ENCODE measurements at regions not wholly inside any gene's neighbourhood (a gene's known extent, or its start where the extent isn't known, plus 50 kb on each side); places are given as distances from the start of the nearest gene placed in this dataset.

- Histone ChIP-seq H3K36me3 (ENCODE audit: control insufficient read depth in 1 of 2, insufficient read depth in 2 of 2, low read length in 2 of 2) (no peaks in the 10 kb centered on the region), H3K27ac (ENCODE audit: low read length) (no peak overlapping the region), H3K9me3 (ENCODE audit: control insufficient read depth in 1 of 2, low read length in 2 of 2) (peaks cover 0 to 15% of the 10 kb centered on the region in 2 donors), H3K27me3 (ENCODE audit: low read depth, low read length) (no peaks in the 10 kb centered on the region), H3K4me1 (ENCODE audit: control insufficient read depth in 1 of 2, insufficient read depth in 2 of 2, low read length in 2 of 2) (no peaks in the 10 kb centered on the region), H3K4me3 (ENCODE audit: low read depth in 1 of 2, low read length in 2 of 2) (no peak overlapping the region)
Observed at GRCh38 chr5:110134963-110135935, 445.5 kb downstream of the MAN2A1 start.

- no peak overlapping the region for H3K4me3 ChIP-seq (ENCODE audit: low read depth in 1 of 2, low read length in 2 of 2)
- H3K27ac ChIP-seq (ENCODE audit: low read length), result no peak overlapping the region
- H3K9me3 ChIP-seq (ENCODE audit: control insufficient read depth in 1 of 2, low read length in 2 of 2), result no peaks in the 10 kb centered on the region
- H3K4me1 ChIP-seq (ENCODE audit: control insufficient read depth in 1 of 2, insufficient read depth in 2 of 2, low read length in 2 of 2), result no peaks in the 10 kb centered on the region
- H3K27me3 ChIP-seq (ENCODE audit: low read depth, low read length), result no peaks in the 10 kb centered on the region
- H3K36me3 ChIP-seq (ENCODE audit: control insufficient read depth in 1 of 2, insufficient read depth in 2 of 2, low read length in 2 of 2), result no peaks in the 10 kb centered on the region
Observed at GRCh38 chr5:110150199-110150598, 460.5 kb downstream of the MAN2A1 start.

DNA sequence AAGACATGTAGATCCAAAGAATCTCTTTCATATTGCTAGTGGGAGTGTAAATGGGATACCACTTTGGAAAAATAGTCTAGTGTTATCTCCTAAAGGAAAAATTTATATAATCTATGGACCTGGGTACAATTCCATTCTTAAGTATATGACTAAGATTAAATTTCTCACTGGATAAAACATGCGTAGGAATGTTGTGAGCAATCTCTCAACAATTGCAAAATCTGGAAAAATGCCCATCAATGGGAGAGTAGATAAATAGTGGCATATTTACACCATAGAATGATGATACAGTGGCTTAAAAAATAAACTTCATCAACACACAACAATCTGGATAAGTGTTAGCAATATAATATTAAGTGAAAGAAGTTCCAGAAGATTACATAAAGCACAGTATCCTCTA is 469.5 kb downstream of the MAN2A1 start:
- Histone ChIP-seq H3K36me3 (ENCODE audit: control insufficient read depth in 1 of 2, insufficient read depth in 2 of 2, low read length in 2 of 2) (no peaks in the 10 kb centered on the region), H3K4me1 (ENCODE audit: control insufficient read depth in 1 of 2, insufficient read depth in 2 of 2, low read length in 2 of 2) (no peaks in the 10 kb centered on the region), H3K9me3 (ENCODE audit: control insufficient read depth in 1 of 2, low read length in 2 of 2) (no peaks in the 10 kb centered on the region), H3K4me3 (ENCODE audit: low read depth in 1 of 2, low read length in 2 of 2) (no peak overlapping the region), H3K27me3 (ENCODE audit: low read depth, low read length) (no peaks in the 10 kb centered on the region), H3K27ac (ENCODE audit: low read length) (no peak overlapping the region)

GRCh38 chr5:110161162-110161561 is 471.4 kb downstream of the MAN2A1 start:
- H3K9me3 ChIP-seq (ENCODE audit: control insufficient read depth in 1 of 2, low read length in 2 of 2), result no peaks in the 10 kb centered on the region
- no peak overlapping the region for H3K27ac ChIP-seq (ENCODE audit: low read length)
- no peaks in the 10 kb centered on the region for H3K27me3 ChIP-seq (ENCODE audit: low read depth, low read length)
- no peaks in the 10 kb centered on the region for H3K36me3 ChIP-seq (ENCODE audit: control insufficient read depth in 1 of 2, insufficient read depth in 2 of 2, low read length in 2 of 2)
- H3K4me3 ChIP-seq (ENCODE audit: low read depth in 1 of 2, low read length in 2 of 2), result no peak overlapping the region
- H3K4me1 ChIP-seq (ENCODE audit: control insufficient read depth in 1 of 2, insufficient read depth in 2 of 2, low read length in 2 of 2), result no peaks in the 10 kb centered on the region

GRCh38 chr5:110165366-110165765 is 475.6 kb downstream of the MAN2A1 start:
- H3K9me3 ChIP-seq (ENCODE audit: control insufficient read depth in 1 of 2, low read length in 2 of 2), result peaks cover 1 to 2% of the 10 kb centered on the region in 2 donors
- H3K4me3 ChIP-seq (ENCODE audit: low read depth in 1 of 2, low read length in 2 of 2), result no peak overlapping the region
- no peaks in the 10 kb centered on the region for H3K4me1 ChIP-seq (ENCODE audit: control insufficient read depth in 1 of 2, insufficient read depth in 2 of 2, low read length in 2 of 2)
- no peaks in the 10 kb centered on the region for H3K36me3 ChIP-seq (ENCODE audit: control insufficient read depth in 1 of 2, insufficient read depth in 2 of 2, low read length in 2 of 2)
- H3K27ac ChIP-seq (ENCODE audit: low read length), result no peak overlapping the region
- no peaks in the 10 kb centered on the region for H3K27me3 ChIP-seq (ENCODE audit: low read depth, low read length)

DNA sequence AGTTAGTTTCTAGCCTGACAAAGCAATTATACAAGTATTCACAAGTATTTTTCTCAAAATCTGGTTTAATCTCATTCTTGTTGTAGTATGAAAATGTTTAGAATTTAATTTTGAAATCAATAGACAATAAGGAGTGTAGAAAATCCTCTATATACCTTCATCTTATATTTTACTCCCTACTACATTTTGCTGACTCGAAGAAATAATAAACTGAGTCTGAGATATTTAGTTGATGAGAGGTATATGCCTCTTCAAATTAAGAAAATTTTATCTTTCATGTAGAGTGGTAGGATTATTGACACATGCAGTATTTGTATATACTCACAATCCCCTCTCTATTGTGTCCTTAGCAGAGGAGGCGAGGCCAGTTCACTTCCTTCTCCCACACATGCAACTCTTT is 477.7 kb downstream of the MAN2A1 start:
- Histone ChIP-seq H3K27me3 (ENCODE audit: low read depth, low read length) (no peaks in the 10 kb centered on the region), H3K4me3 (ENCODE audit: low read depth in 1 of 2, low read length in 2 of 2) (no peak overlapping the region), H3K4me1 (ENCODE audit: control insufficient read depth in 1 of 2, insufficient read depth in 2 of 2, low read length in 2 of 2) (no peaks in the 10 kb centered on the region), H3K27ac (ENCODE audit: low read length) (no peak overlapping the region), H3K9me3 (ENCODE audit: control insufficient read depth in 1 of 2, low read length in 2 of 2) (peaks cover 4 to 10% of the 10 kb centered on the region in 2 donors), H3K36me3 (ENCODE audit: control insufficient read depth in 1 of 2, insufficient read depth in 2 of 2, low read length in 2 of 2) (no peaks in the 10 kb centered on the region)

- Histone ChIP-seq H3K27me3 (ENCODE audit: low read depth, low read length) (no peaks in the 10 kb centered on the region), H3K4me3 (ENCODE audit: low read depth in 1 of 2, low read length in 2 of 2) (no peak overlapping the region), H3K9me3 (ENCODE audit: control insufficient read depth in 1 of 2, low read length in 2 of 2) (peaks cover 4 to 10% of the 10 kb centered on the region in 2 donors), H3K4me1 (ENCODE audit: control insufficient read depth in 1 of 2, insufficient read depth in 2 of 2, low read length in 2 of 2) (no peaks in the 10 kb centered on the region), H3K27ac (ENCODE audit: low read length) (no peak overlapping the region), H3K36me3 (ENCODE audit: control insufficient read depth in 1 of 2, insufficient read depth in 2 of 2, low read length in 2 of 2) (no peaks in the 10 kb centered on the region)
Observed at GRCh38 chr5:110169461-110169860, 479.7 kb downstream of the MAN2A1 start.

GRCh38 chr5:110177729-110178128 is 488.0 kb downstream of the MAN2A1 start:
- H3K27ac ChIP-seq (ENCODE audit: low read length), result no peak overlapping the region
- no peak overlapping the region for H3K4me3 ChIP-seq (ENCODE audit: low read depth in 1 of 2, low read length in 2 of 2)
- H3K36me3 ChIP-seq (ENCODE audit: control insufficient read depth in 1 of 2, insufficient read depth in 2 of 2, low read length in 2 of 2), result no peaks in the 10 kb centered on the region
- H3K27me3 ChIP-seq (ENCODE audit: low read depth, low read length), result no peaks in the 10 kb centered on the region
- H3K9me3 ChIP-seq (ENCODE audit: control insufficient read depth in 1 of 2, low read length in 2 of 2), result no peaks in the 10 kb centered on the region
- no peaks in the 10 kb centered on the region for H3K4me1 ChIP-seq (ENCODE audit: control insufficient read depth in 1 of 2, insufficient read depth in 2 of 2, low read length in 2 of 2)

DNA sequence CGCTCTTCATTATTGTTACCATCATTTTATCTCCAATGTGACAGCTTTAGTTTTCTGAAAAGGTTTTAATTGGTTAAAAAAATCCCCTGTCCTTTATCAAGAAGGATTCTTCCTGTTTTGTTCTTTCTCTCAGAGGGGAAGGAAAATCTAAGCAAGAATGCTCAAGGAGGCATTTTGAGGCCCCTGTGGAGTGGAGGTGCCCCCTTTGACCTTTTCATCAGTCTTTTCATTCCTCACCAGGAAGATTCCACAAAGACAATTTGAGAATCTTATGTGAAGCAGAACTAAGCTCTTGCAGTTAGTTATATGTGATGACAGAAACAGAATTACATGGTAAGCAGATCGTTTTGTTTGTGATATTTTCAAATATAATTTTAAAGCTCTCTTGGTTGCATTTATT is 489.6 kb downstream of the MAN2A1 start:
- Histone ChIP-seq H3K27ac (ENCODE audit: low read length) (no peak overlapping the region), H3K27me3 (ENCODE audit: low read depth, low read length) (no peaks in the 10 kb centered on the region), H3K9me3 (ENCODE audit: control insufficient read depth in 1 of 2, low read length in 2 of 2) (no peaks in the 10 kb centered on the region), H3K4me3 (ENCODE audit: low read depth in 1 of 2, low read length in 2 of 2) (no peak overlapping the region), H3K4me1 (ENCODE audit: control insufficient read depth in 1 of 2, insufficient read depth in 2 of 2, low read length in 2 of 2) (no peaks in the 10 kb centered on the region), H3K36me3 (ENCODE audit: control insufficient read depth in 1 of 2, insufficient read depth in 2 of 2, low read length in 2 of 2) (no peaks in the 10 kb centered on the region)

DNA sequence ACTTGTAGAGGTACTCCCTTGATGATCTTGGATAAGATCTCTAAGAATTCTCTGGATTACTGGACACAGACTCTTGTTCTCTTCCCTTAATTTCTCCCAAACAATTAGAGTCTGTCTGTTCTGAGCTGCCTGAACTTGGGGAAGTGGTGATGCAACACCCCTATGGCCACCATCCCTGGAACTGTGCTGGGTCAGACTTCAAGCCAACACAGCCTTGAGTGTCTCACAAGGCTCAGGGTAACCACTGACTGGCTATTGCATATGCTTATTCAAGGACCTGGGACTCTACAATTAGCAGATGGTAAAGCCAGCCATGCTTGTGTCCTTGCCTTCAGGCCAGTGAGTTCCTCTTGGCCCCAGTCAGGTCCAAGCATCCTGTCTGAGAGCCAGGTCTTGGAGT is 504.5 kb downstream of the MAN2A1 start:
- Histone ChIP-seq H3K36me3 (ENCODE audit: control insufficient read depth in 1 of 2, insufficient read depth in 2 of 2, low read length in 2 of 2) (no peaks in the 10 kb centered on the region), H3K4me1 (ENCODE audit: control insufficient read depth in 1 of 2, insufficient read depth in 2 of 2, low read length in 2 of 2) (no peaks in the 10 kb centered on the region), H3K9me3 (ENCODE audit: control insufficient read depth in 1 of 2, low read length in 2 of 2) (peaks cover 0 to 1% of the 10 kb centered on the region in 2 donors), H3K27ac (ENCODE audit: low read length) (no peak overlapping the region), H3K4me3 (ENCODE audit: low read depth in 1 of 2, low read length in 2 of 2) (no peak overlapping the region), H3K27me3 (ENCODE audit: low read depth, low read length) (no peaks in the 10 kb centered on the region)

GRCh38 chr5:110195288-110195687 is 505.6 kb downstream of the MAN2A1 start:
- H3K36me3 ChIP-seq (ENCODE audit: control insufficient read depth in 1 of 2, insufficient read depth in 2 of 2, low read length in 2 of 2), result no peaks in the 10 kb centered on the region
- H3K4me3 ChIP-seq (ENCODE audit: low read depth in 1 of 2, low read length in 2 of 2), result no peak overlapping the region
- H3K27me3 ChIP-seq (ENCODE audit: low read depth, low read length), result no peaks in the 10 kb centered on the region
- H3K9me3 ChIP-seq (ENCODE audit: control insufficient read depth in 1 of 2, low read length in 2 of 2), result peaks cover 0 to 9% of the 10 kb centered on the region in 2 donors
- no peak overlapping the region for H3K27ac ChIP-seq (ENCODE audit: low read length)
- no peaks in the 10 kb centered on the region for H3K4me1 ChIP-seq (ENCODE audit: control insufficient read depth in 1 of 2, insufficient read depth in 2 of 2, low read length in 2 of 2)

GRCh38 chr5:110201791-110202190 is 512.1 kb downstream of the MAN2A1 start:
- Histone ChIP-seq H3K27ac (ENCODE audit: low read length) (no peak overlapping the region), H3K9me3 (ENCODE audit: control insufficient read depth in 1 of 2, low read length in 2 of 2) (peaks cover 0 to 9% of the 10 kb centered on the region in 2 donors), H3K36me3 (ENCODE audit: control insufficient read depth in 1 of 2, insufficient read depth in 2 of 2, low read length in 2 of 2) (no peaks in the 10 kb centered on the region), H3K27me3 (ENCODE audit: low read depth, low read length) (no peaks in the 10 kb centered on the region), H3K4me1 (ENCODE audit: control insufficient read depth in 1 of 2, insufficient read depth in 2 of 2, low read length in 2 of 2) (no peaks in the 10 kb centered on the region), H3K4me3 (ENCODE audit: low read depth in 1 of 2, low read length in 2 of 2) (no peak overlapping the region)

All from muscle layer of duodenum (tissue), 2 donors.